Cardiac fibroblast (primary cell): ENCODE measurements at regions not wholly inside any gene's neighbourhood (a gene's known extent, or its start where the extent isn't known, plus 50 kb on each side); places are given as distances from the start of the nearest gene placed in this dataset.
A peak's percentile ranks its signal among the peaks of the same experiment; 100 is the strongest.
"Not testable (repeated sequence)": the region's sequence is repeated elsewhere in the genome, so short reads cannot be mapped to it uniquely, and the experiment has no call there.

Source experiments
- DNase-seq, 2 donors: peaks; one replicate each; pipeline versions ENCODE4 v3.0.0 to v3.0.0-alpha.2; 2010; ENCODE audit warnings: low read depth in 2 of 2
- H3K4me3 ChIP-seq, 2 donors: replicated peaks in 1 of 2; 1 replicate in 1 of 2; 2 replicates in 1 of 2; pipeline ENCODE4 v1.5.1; 2011; ENCODE audit warnings: low read depth in 2 of 2, low read length in 2 of 2, mild to moderate bottlenecking in 2 of 2, moderate library complexity in 1 of 2
- TF ChIP-seq, protein P1 (sequence below): IDR thresholded peaks from one replicate; pipeline ENCODE4 v1.5.1; 2011; ENCODE audit warnings: low read depth, mild to moderate bottlenecking, low read length, inconsistent platforms

DNA sequence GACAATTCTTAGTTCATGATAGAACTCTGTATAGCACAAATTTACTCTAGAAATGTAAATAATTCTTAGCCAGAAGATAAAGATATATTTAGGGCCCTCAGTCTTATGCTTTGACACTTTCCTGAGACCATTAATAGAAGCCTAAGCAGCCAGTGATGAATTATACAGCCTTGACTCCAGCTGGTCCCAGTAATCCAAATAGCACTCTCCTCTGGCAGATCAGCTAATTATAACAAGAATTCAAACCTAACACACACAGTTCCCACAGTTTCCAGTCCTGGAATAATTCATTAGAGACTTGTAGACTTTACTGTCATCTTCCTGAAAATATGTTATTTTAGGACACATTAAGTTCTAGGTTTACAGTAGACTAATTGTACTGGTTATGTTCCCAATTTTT is 50.4 kb downstream of the SHOC1 start:
- TF ChIP-seq, protein P1, sequence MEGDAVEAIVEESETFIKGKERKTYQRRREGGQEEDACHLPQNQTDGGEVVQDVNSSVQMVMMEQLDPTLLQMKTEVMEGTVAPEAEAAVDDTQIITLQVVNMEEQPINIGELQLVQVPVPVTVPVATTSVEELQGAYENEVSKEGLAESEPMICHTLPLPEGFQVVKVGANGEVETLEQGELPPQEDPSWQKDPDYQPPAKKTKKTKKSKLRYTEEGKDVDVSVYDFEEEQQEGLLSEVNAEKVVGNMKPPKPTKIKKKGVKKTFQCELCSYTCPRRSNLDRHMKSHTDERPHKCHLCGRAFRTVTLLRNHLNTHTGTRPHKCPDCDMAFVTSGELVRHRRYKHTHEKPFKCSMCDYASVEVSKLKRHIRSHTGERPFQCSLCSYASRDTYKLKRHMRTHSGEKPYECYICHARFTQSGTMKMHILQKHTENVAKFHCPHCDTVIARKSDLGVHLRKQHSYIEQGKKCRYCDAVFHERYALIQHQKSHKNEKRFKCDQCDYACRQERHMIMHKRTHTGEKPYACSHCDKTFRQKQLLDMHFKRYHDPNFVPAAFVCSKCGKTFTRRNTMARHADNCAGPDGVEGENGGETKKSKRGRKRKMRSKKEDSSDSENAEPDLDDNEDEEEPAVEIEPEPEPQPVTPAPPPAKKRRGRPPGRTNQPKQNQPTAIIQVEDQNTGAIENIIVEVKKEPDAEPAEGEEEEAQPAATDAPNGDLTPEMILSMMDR, result no peak
- no peak overlapping the region for H3K4me3 ChIP-seq
- DNase-seq, result no peak

DNA sequence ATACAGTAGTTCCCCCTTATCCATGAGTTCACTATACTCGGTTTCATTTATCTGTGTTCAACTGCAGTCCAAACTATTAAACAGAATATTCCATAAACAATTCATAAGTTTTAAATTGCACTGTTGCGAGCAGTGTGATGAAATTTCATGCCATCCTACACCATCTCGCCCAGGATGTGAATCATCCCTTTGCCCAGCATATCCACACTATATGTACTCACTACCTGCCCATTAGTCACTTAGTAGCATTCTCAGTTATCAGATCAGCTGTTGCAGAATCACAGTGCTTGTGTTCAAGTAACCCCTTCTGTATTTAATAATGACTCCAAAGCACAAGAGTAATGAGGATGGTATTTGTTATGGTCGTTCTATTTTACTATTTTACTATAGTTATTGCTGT is 51.5 kb downstream of the SHOC1 start:
- no peak overlapping the region for H3K4me3 ChIP-seq
- peak; percentile 72 to 85 for DNase-seq
- TF ChIP-seq, protein P1, result no peak

GRCh38 chr9:111740739-111741138 is 54.0 kb downstream of the SHOC1 start:
- TF ChIP-seq, protein P1, result no peak
- no peak overlapping the region for H3K4me3 ChIP-seq
- DNase-seq, result no peak

DNA sequence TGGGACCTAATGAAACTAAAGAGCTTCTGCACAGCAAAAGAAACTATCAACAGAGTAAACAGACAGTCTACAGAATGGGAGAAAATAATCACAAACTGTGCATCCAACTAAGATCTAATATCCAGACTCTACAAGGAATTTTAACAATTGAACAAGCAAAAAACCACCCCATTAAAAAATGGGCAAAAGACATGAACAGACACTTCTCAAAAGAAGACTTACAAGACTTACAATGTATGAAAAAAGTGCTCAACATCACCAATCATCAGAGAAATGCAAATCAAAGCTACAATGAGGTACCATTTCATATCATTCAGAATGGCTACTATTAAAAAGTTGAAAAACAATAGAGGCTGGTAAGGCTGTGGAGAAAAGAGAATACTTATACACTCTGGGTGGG is 58.0 kb downstream of the SHOC1 start:
- DNase-seq, result no peak
- H3K4me3 ChIP-seq, result no peak overlapping the region
- TF ChIP-seq, protein P1, result no peak

GRCh38 chr9:111735344-111735743 is 59.4 kb downstream of the SHOC1 start:
- DNase-seq, result not testable (repeated sequence)

GRCh38 chr9:111731928-111732327 is 62.8 kb downstream of the SHOC1 start:
- no peak overlapping the region for H3K4me3 ChIP-seq
- peak; percentile 37 to 65 for DNase-seq
- TF ChIP-seq, protein P1, result no peak

More at GRCh38 chr9:111735344-111735743, 59.4 kb downstream of the SHOC1 start:
- H3K4me3 ChIP-seq, result not testable (repeated sequence)

DNA sequence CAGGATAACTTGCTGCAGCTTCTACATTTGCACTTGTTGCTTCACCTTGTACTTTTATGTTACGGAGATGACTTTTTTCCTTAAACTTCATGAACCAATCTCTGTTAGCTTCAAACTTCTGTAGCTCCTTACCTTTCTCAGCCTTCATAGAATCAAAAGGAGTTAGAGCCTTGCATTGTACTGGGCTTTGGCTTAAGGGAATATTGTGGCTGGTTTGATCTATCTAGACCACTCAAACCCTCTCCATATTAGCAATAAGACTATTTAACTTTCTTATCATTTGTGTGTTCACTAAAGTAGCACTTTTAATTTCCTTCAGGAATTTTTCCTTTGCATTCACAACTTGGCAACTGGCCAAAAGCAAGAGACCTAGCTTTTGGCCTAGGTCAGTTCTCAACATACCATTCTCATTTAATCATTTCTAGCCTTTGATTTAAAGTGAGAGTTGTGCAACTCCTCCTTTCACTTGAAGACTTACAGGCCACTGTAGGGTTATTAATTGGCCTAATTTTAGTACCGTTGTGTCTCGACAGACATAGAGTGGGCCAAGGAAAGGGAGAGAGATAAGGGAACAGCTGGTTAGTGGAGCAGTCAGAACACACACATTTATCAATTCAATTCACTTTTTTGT is 63.7 kb downstream of the SHOC1 start:
- TF ChIP-seq, protein P1, result no peak
- peak; percentile 78 to 93 for DNase-seq
- H3K4me3 ChIP-seq, result no peak overlapping the region
